ENCODE measurements at regions not wholly inside any gene's neighbourhood (a gene's known extent, or its start where the extent isn't known, plus 50 kb on each side); places are given as distances from the start of the nearest gene placed in this dataset.

DNA sequence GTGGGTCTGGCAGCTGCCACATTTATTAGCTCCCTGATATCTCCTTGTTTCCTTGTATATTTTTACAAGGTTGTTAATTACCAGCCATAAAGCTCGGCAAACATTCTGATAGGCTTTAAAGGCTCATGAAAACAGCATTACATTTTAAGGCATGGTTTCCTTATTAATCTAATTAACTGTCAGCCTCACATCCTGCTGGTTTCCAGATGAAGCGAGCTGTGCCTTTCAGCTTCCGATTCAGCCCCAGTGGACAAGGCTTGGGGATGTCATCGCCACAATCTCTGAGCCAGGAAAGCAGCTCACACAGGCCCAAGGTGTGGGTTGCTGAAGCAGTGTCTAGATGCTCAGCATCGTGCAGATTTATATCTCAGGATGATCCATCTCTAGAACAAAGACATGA lies 66.0 kb upstream of the RALY start:
- TF ChIP-seq EZH2phosphoT487 (IDR thresholded peaks at IDR 0.05; ENCODE audit: low read length) (no peak), EZH2 (optimal IDR thresholded peaks at IDR 0.05; ENCODE audit: low read depth, low read length) (no peak)
- TF ChIP-seq, protein P1, sequence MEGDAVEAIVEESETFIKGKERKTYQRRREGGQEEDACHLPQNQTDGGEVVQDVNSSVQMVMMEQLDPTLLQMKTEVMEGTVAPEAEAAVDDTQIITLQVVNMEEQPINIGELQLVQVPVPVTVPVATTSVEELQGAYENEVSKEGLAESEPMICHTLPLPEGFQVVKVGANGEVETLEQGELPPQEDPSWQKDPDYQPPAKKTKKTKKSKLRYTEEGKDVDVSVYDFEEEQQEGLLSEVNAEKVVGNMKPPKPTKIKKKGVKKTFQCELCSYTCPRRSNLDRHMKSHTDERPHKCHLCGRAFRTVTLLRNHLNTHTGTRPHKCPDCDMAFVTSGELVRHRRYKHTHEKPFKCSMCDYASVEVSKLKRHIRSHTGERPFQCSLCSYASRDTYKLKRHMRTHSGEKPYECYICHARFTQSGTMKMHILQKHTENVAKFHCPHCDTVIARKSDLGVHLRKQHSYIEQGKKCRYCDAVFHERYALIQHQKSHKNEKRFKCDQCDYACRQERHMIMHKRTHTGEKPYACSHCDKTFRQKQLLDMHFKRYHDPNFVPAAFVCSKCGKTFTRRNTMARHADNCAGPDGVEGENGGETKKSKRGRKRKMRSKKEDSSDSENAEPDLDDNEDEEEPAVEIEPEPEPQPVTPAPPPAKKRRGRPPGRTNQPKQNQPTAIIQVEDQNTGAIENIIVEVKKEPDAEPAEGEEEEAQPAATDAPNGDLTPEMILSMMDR (IDR thresholded peaks at IDR 0.05; ENCODE audit: low read length) = no peak
- H3K9ac ChIP-seq (ENCODE audit: low read length) = no peak overlapping the region
- H3K9me3 ChIP-seq (replicated peaks; ENCODE audit: insufficient read depth, low read length) = no peaks in the 10 kb centered on the region
- DNase-seq = no peak
- H4K20me1 ChIP-seq (ENCODE audit: insufficient read depth, low read length) = no peaks in the 10 kb centered on the region
- no peaks in the 10 kb centered on the region for H3F3A ChIP-seq (ENCODE audit: insufficient read depth, low read length)
- no peaks in the 10 kb centered on the region for H3K27me3 ChIP-seq (replicated peaks; ENCODE audit: insufficient read depth, low read length)
- H3K4me3 ChIP-seq (ENCODE audit: low read length) = no peak overlapping the region
- H3K36me3 ChIP-seq (replicated peaks; ENCODE audit: insufficient read depth, low read length) = no peaks in the 10 kb centered on the region
- no peaks in the 10 kb centered on the region for H3K4me1 ChIP-seq (ENCODE audit: low read length)
- H3K79me2 ChIP-seq (ENCODE audit: low read length) = no peaks in the 10 kb centered on the region
- H3K9me2 ChIP-seq (replicated peaks; ENCODE audit: insufficient read depth, low read length) = no peaks in the 10 kb centered on the region
- no peak overlapping the region for H3K4me2 ChIP-seq (ENCODE audit: low read depth, low read length)
- no peak overlapping the region for H3K27ac ChIP-seq (ENCODE audit: low read length)
- H2AFZ ChIP-seq (ENCODE audit: low read length) = no peak overlapping the region

DNA sequence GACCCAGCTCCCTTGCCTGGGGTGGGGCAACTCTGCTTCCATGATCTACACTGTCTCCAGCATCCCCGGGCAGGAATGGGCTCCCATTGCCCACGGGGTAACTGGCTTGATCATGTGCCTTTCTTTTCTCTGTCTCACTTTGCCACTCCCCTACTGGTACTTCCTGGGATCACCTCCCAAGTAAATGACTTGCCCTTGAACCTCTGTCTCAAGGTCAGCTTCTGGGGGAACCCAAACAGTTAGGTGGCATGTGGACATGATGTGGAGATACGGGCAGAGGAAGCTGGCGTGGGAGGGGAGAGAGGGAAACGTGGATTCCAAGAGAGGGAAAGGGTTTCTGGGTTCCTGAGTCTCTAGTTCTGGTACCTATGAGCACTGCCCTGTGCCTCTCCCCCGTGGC lies 63.8 kb upstream of the RALY start:
- Histone ChIP-seq H3K9me2 (replicated peaks; ENCODE audit: insufficient read depth, low read length) (no peaks in the 10 kb centered on the region), H2AFZ (ENCODE audit: low read length) (no peak overlapping the region), H3K9ac (ENCODE audit: low read length) (no peak overlapping the region), H3K4me2 (ENCODE audit: low read depth, low read length) (no peak overlapping the region), H3K9me3 (replicated peaks; ENCODE audit: insufficient read depth, low read length) (no peaks in the 10 kb centered on the region), H3K4me1 (ENCODE audit: low read length) (peaks cover 3% of the 10 kb centered on the region; the same call in 1 of the 2 replicates), H4K20me1 (ENCODE audit: insufficient read depth, low read length) (no peaks in the 10 kb centered on the region), H3F3A (ENCODE audit: insufficient read depth, low read length) (no peaks in the 10 kb centered on the region), H3K27me3 (replicated peaks; ENCODE audit: insufficient read depth, low read length) (no peaks in the 10 kb centered on the region), H3K4me3 (ENCODE audit: low read length) (no peak overlapping the region), H3K36me3 (replicated peaks; ENCODE audit: insufficient read depth, low read length) (no peaks in the 10 kb centered on the region), H3K79me2 (ENCODE audit: low read length) (no peaks in the 10 kb centered on the region), H3K27ac (ENCODE audit: low read length) (no peak overlapping the region)
- no peak for TF ChIP-seq EZH2 (optimal IDR thresholded peaks at IDR 0.05; ENCODE audit: low read depth, low read length)
- TF ChIP-seq, protein P1 (IDR thresholded peaks at IDR 0.05; ENCODE audit: low read length) = no peak
- TF ChIP-seq EZH2phosphoT487 (IDR thresholded peaks at IDR 0.05; ENCODE audit: low read length) = no peak
- DNase-seq = no peak

DNA sequence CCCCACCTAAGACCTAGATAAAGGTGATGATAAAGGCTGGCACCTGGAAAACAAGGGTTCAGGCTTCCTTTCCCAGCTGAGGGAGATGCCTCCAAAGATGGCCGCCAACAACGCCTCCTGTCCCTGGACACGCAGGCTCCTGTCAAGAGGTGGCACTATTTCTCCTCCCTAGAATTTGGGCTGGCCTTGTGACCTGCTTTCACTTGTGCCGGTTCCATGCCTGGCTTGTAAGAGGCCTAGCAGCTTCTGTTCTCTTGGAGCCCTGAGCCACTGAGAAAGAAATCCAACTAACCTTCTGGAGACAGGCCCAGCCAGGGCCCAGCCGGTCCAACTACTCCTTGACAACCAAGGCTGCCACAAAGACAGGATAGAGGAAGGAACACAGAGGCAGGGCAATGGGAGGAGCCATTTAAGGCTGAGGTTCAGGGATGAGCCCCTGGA lies 60.2 kb upstream of the RALY start:
- Histone ChIP-seq H3K9me3 (replicated peaks; ENCODE audit: insufficient read depth, low read length) (no peaks in the 10 kb centered on the region), H3K27me3 (replicated peaks; ENCODE audit: insufficient read depth, low read length) (no peaks in the 10 kb centered on the region), H3K9me2 (replicated peaks; ENCODE audit: insufficient read depth, low read length) (no peaks in the 10 kb centered on the region), H4K20me1 (ENCODE audit: insufficient read depth, low read length) (no peaks in the 10 kb centered on the region), H3F3A (ENCODE audit: insufficient read depth, low read length) (no peaks in the 10 kb centered on the region), H3K4me3 (ENCODE audit: low read length) (no peak overlapping the region), H3K4me2 (ENCODE audit: low read depth, low read length) (no peak overlapping the region), H3K79me2 (ENCODE audit: low read length) (no peaks in the 10 kb centered on the region), H3K36me3 (replicated peaks; ENCODE audit: insufficient read depth, low read length) (no peaks in the 10 kb centered on the region), H3K4me1 (ENCODE audit: low read length) (peaks cover 3% of the 10 kb centered on the region; the same call in 1 of the 2 replicates), H3K9ac (ENCODE audit: low read length) (no peak overlapping the region), H2AFZ (ENCODE audit: low read length) (peak overlapping the region; percentile 63), H3K27ac (ENCODE audit: low read length) (no peak overlapping the region)
- TF ChIP-seq, protein P1 (IDR thresholded peaks at IDR 0.05; ENCODE audit: low read length) = peak; percentile 45
- TF ChIP-seq EZH2phosphoT487 (IDR thresholded peaks at IDR 0.05; ENCODE audit: low read length) = no peak
- DNase-seq = peak; percentile 39

Data from MM.1S (cell line).